ENCODE measurements at regions not wholly inside any gene's neighbourhood (a gene's known extent, or its start where the extent isn't known, plus 50 kb on each side); places are given as distances from the start of the nearest gene placed in this dataset.
"Not testable (repeated sequence)": the region's sequence is repeated elsewhere in the genome, so short reads cannot be mapped to it uniquely, and the experiment has no call there.

- Mint-ChIP-seq H3K36me3 (no peaks in the 10 kb centered on the region), H3K27me3 (no peaks in the 10 kb centered on the region), H3K4me3 (no peak overlapping the region), H3K9me3 (peaks cover 0 to 7% (median 0%) of the 10 kb centered on the region in 9 donors), H3K4me1 (peaks cover 3 to 25% (median 6%) of the 10 kb centered on the region in 4 donors), H3K27ac (no peak overlapping the region)
- POLR2A ChIA-PET, result no interaction called here
- no peak for DNase-seq
- no peak for ATAC-seq
Measured at GRCh38 chr5:87132696-87133095, 135.0 kb upstream of the RASA1 start.

- H3K9me3 Mint-ChIP-seq, H3K4me3 Mint-ChIP-seq, ATAC-seq, H3K27me3 Mint-ChIP-seq, POLR2A ChIA-PET, DNase-seq, H3K36me3 Mint-ChIP-seq: not testable (repeated sequence)
- H3K27ac Mint-ChIP-seq, result peak overlapping the region in 1 of 10 donors; percentile 20
- H3K4me1 Mint-ChIP-seq, result peaks cover 0 to 11% (median 1%) of the 10 kb centered on the region in 4 donors
Measured at GRCh38 chr5:87134513-87134912, 133.2 kb upstream of the RASA1 start.

DNA sequence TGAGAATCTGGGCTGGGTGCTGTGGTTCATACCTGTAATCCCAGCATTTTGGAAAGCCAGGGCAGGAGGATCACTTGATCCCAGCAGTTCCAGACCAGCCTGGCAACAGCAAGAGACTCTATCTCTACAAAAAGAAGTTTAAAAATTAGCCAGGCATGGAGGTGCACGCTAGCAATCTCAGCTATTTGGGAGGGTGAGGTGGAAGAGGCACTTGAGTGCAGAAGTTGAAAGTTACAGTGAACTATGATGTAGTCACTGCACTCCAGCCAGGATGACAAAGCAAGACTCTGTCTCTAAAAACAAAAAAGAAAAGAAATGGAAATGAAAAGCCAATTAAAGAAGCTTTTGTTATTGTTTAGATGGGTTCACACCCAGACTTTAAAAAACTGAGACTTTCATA is 131.6 kb upstream of the RASA1 start:
- Mint-ChIP-seq H3K4me1 (peaks cover 0 to 14% (median 4%) of the 10 kb centered on the region in 4 donors), H3K27me3 (no peaks in the 10 kb centered on the region), H3K27ac (no peak overlapping the region), H3K36me3 (no peaks in the 10 kb centered on the region), H3K4me3 (no peak overlapping the region), H3K9me3 (peaks cover 0 to 7% (median 0%) of the 10 kb centered on the region in 9 donors)
- no peak for ATAC-seq
- DNase-seq, result no peak
- POLR2A ChIA-PET, result no interaction called here

DNA sequence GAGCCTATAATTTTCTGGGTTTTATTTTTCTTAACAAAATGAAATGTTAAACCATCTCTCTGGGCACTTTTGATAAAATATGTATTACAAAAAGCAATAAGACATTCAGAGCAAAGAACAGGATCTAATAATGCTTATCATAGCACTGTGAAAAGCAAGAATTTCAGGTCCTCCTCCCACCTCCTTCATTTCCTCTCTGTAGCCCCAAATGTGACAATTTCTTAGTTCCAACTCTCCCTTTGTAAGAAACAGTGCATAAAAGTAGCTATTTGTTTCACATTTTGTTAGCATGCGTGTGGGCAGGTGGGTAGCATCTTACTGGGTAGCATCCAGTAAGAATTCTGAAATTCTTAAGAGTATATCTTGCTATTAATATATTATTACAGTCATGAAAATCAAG is 130.9 kb upstream of the RASA1 start:
- ATAC-seq (no peak), DNase-seq (no peak)
- H3K36me3 Mint-ChIP-seq, result no peaks in the 10 kb centered on the region
- H3K27ac Mint-ChIP-seq, result no peak overlapping the region
- peaks cover 0 to 7% (median 0%) of the 10 kb centered on the region in 9 donors for H3K9me3 Mint-ChIP-seq
- no peak overlapping the region for H3K4me3 Mint-ChIP-seq
- peaks cover 0 to 14% (median 4%) of the 10 kb centered on the region in 4 donors for H3K4me1 Mint-ChIP-seq
- H3K27me3 Mint-ChIP-seq, result no peaks in the 10 kb centered on the region
- POLR2A ChIA-PET, result no interaction called here

GRCh38 chr5:87137283-87137682 is 130.4 kb upstream of the RASA1 start:
- Mint-ChIP-seq H3K4me1 (peaks cover 0 to 14% (median 4%) of the 10 kb centered on the region in 4 donors), H3K36me3 (no peaks in the 10 kb centered on the region), H3K27ac (no peak overlapping the region), H3K9me3 (peaks cover 0 to 7% (median 0%) of the 10 kb centered on the region in 9 donors), H3K27me3 (no peaks in the 10 kb centered on the region), H3K4me3 (no peak overlapping the region)
- no peak for DNase-seq
- POLR2A ChIA-PET, result no interaction called here
- no peak for ATAC-seq

GRCh38 chr5:87138091-87138805 is 129.4 kb upstream of the RASA1 start:
- Mint-ChIP-seq H3K4me3 (no peak overlapping the region), H3K27me3 (no peaks in the 10 kb centered on the region), H3K36me3 (no peaks in the 10 kb centered on the region), H3K27ac (no peak overlapping the region), H3K4me1 (peaks cover 0 to 14% (median 5%) of the 10 kb centered on the region in 4 donors), H3K9me3 (peaks cover 0 to 7% (median 0%) of the 10 kb centered on the region in 9 donors)
- POLR2A ChIA-PET, result interaction anchor here (0.6 kb wide), 1 partner anchor 216 kb away, joined by 3 read pairs; no protein-coding TSS in a partner anchor
- ATAC-seq (no peak), DNase-seq (no peak)

GRCh38 chr5:87139795-87140194 is 127.9 kb upstream of the RASA1 start:
- peaks cover 0 to 1% (median 0%) of the 10 kb centered on the region in 9 donors for H3K9me3 Mint-ChIP-seq
- H3K4me1 Mint-ChIP-seq, result peaks cover 0 to 14% (median 5%) of the 10 kb centered on the region in 4 donors
- no peaks in the 10 kb centered on the region for H3K36me3 Mint-ChIP-seq
- peak overlapping the region in 1 of 10 donors; percentile 6 for H3K27ac Mint-ChIP-seq
- no peaks in the 10 kb centered on the region for H3K27me3 Mint-ChIP-seq
- ATAC-seq (no peak), DNase-seq (no peak)
- no peak overlapping the region for H3K4me3 Mint-ChIP-seq
- POLR2A ChIA-PET, result interaction anchor here (0.6 kb wide), 1 partner anchor 14 kb away, joined by 3 read pairs; no protein-coding TSS in a partner anchor

DNA sequence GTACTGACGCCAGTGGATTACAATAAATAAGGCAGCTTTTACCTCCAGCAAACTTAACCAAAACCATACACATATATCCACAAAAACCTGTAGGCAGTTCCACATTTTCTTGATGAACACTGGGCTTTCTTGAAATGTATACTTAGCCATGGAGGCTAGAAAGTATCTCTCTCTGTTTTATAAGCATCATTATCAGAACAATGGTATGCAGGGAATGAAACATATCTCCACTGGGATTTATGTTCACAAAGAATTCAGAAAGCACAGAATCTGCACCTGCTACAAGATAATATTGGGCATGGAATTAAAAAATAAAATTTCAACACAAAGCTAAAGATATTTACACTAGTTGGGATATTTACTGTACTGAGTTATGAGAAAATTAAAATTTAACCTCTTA is 126.1 kb upstream of the RASA1 start:
- peaks cover 0 to 8% (median 4%) of the 10 kb centered on the region in 4 donors for H3K4me1 Mint-ChIP-seq
- no peaks in the 10 kb centered on the region for H3K9me3 Mint-ChIP-seq
- no peak overlapping the region for H3K4me3 Mint-ChIP-seq
- H3K27me3 Mint-ChIP-seq, result no peaks in the 10 kb centered on the region
- DNase-seq (no peak), ATAC-seq (no peak)
- no peak overlapping the region for H3K27ac Mint-ChIP-seq
- no peaks in the 10 kb centered on the region for H3K36me3 Mint-ChIP-seq
- POLR2A ChIA-PET, result no interaction called here

DNA sequence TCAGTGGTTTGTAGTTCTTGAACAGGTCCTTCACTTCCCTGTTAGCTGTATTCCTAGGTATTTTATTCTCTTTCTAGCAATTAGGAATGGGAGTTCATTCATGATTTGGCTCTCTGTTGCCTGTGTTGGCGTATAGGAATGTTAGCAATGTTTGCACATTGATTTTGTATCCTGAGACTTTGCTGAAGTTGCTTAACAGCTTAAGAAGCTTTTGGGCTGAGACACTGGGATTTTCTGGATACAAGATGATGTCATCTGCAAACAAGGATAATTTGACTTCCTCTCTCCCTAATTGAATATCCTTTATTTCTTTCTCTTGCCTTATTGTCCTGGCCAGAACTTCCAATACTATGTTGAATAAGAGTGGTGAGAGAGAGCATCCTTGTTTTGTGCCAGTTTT is 121.8 kb upstream of the RASA1 start:
- H3K4me1 Mint-ChIP-seq, ATAC-seq, H3K27me3 Mint-ChIP-seq, H3K4me3 Mint-ChIP-seq, POLR2A ChIA-PET, DNase-seq, H3K9me3 Mint-ChIP-seq, H3K27ac Mint-ChIP-seq, H3K36me3 Mint-ChIP-seq: not testable (repeated sequence)

DNA sequence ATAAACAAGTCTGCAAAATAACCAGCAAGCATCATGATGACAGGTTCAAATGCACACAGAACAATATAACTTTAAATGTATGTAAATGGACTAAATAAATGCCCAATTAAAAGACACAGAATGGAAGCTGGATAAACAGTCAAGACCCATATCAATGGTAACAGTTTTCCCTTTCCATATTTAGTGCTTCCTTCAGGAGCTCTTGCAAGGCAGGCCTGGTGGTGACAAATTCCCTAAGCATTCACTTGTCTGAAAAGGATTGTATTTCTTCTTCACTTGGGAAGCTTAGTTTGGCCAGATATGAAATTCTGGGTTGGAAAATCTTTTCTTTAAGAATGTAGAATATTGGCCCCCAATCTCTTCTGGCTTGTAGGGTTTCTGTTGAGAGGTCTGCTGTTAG is 120.2 kb upstream of the RASA1 start:
- Mint-ChIP-seq H3K4me3 (no peak overlapping the region), H3K27me3 (no peaks in the 10 kb centered on the region), H3K36me3 (no peaks in the 10 kb centered on the region), H3K4me1 (peaks cover 0 to 7% (median 4%) of the 10 kb centered on the region in 4 donors), H3K27ac (no peak overlapping the region), H3K9me3 (no peaks in the 10 kb centered on the region)
- DNase-seq (no peak), ATAC-seq (no peak)
- POLR2A ChIA-PET, result no interaction called here

DNA sequence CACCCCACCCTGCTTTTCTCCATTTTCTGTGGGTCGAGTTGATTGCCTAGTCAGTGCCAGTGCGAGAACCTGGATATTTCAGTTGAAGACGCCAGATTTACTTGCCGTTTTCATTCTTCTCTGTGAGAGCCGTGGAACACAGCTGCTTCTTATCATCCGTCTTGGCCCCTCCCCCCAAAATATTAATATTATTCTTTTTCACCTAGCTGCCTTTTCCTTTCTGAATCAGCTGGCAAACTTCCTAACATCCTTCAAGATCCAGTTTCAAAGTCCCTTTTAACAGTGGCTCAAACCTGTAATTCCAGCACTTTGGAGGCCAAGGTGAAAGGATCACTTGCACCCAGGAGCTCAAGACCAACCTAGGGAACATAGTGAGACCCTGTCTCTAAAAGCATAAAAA is 117.1 kb upstream of the RASA1 start:
- Mint-ChIP-seq H3K4me3 (no peak overlapping the region), H3K27me3 (no peaks in the 10 kb centered on the region), H3K36me3 (no peaks in the 10 kb centered on the region), H3K4me1 (peaks cover 0 to 7% (median 5%) of the 10 kb centered on the region in 4 donors), H3K27ac (no peak overlapping the region), H3K9me3 (no peaks in the 10 kb centered on the region)
- ATAC-seq (no peak), DNase-seq (no peak)
- POLR2A ChIA-PET, result no interaction called here

GRCh38 chr5:87151547-87151946 is 116.1 kb upstream of the RASA1 start:
- H3K27me3 Mint-ChIP-seq, result no peaks in the 10 kb centered on the region
- DNase-seq, result no peak
- peaks cover 0 to 7% (median 5%) of the 10 kb centered on the region in 4 donors for H3K4me1 Mint-ChIP-seq
- no peak overlapping the region for H3K27ac Mint-ChIP-seq
- no peak overlapping the region for H3K4me3 Mint-ChIP-seq
- POLR2A ChIA-PET, result no interaction called here
- no peaks in the 10 kb centered on the region for H3K36me3 Mint-ChIP-seq
- no peaks in the 10 kb centered on the region for H3K9me3 Mint-ChIP-seq
- ATAC-seq, result no peak

- Mint-ChIP-seq H3K4me1 (peaks cover 0 to 7% (median 5%) of the 10 kb centered on the region in 4 donors), H3K9me3 (no peaks in the 10 kb centered on the region), H3K27ac (no peak overlapping the region), H3K4me3 (no peak overlapping the region), H3K27me3 (no peaks in the 10 kb centered on the region), H3K36me3 (no peaks in the 10 kb centered on the region)
- POLR2A ChIA-PET, result no interaction called here
- ATAC-seq (no peak), DNase-seq (no peak)
Measured at GRCh38 chr5:87152886-87153285, 114.8 kb upstream of the RASA1 start.

GRCh38 chr5:87154191-87154590 is 113.5 kb upstream of the RASA1 start:
- Mint-ChIP-seq H3K36me3 (no peaks in the 10 kb centered on the region), H3K9me3 (no peaks in the 10 kb centered on the region), H3K4me3 (no peak overlapping the region), H3K27ac (peak overlapping the region in 1 of 10 donors; percentile 63), H3K27me3 (no peaks in the 10 kb centered on the region), H3K4me1 (peaks cover 0 to 7% (median 5%) of the 10 kb centered on the region in 4 donors)
- POLR2A ChIA-PET, result no interaction called here
- ATAC-seq, result no peak
- DNase-seq, result no peak

All from naive thymus-derived CD8-positive, alpha-beta T cell (primary cell).